Activated CD4-positive, alpha-beta T cell treated with anti-CD3 and anti-CD28 coated beads for 48 hours (primary cell): ENCODE measurements at regions not wholly inside any gene's neighbourhood (a gene's known extent, or its start where the extent isn't known, plus 50 kb on each side); places are given as distances from the start of the nearest gene placed in this dataset.
A peak's percentile ranks its signal among the peaks of the same experiment; 100 is the strongest.
"Not testable (repeated sequence)": the region's sequence is repeated elsewhere in the genome, so short reads cannot be mapped to it uniquely, and the experiment has no call there.

Source experiments
- DNase-seq: peaks from one replicate; pipeline ENCODE4 v3.0.0-alpha.2; 2020

DNA sequence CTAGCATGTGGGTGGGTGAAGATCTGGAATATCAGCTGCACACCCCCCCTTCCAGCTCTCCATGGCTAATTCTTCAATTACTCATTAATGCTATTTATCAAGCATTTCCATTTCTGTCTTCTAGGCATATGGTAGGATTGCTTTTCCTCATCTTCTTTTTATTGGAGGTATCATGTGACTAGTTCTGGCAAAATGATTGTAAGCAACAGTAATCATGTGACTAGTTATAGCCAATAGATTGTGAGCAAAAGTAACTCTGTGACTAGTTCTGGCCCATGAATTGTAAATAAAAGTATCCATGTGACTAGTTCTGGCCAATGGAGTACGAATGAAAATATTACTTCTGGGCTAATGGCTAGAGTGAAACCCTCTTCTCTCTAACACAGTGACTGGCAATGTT is 107.0 kb upstream of the TMEM132E start:
- DNase-seq = no peak

DNA sequence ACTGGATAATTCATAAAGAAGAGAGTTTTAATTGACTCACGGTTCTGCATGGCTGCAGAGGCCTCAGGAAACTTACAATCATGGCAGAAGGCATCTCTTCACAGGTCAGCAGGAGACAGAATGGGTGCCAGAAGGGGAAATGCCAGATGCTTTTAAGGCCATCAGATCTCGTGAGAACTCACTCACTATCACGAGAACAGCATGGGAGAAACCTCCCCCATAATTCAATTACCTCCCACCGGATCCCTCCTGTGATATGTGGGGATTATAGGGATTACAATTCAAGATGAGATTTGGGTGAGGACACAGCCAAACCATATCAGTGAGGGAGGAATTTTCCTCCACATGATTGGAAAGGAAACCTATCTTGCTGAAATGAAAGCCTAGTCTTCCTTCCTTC is 108.1 kb upstream of the TMEM132E start:
- DNase-seq = not testable (repeated sequence)

DNA sequence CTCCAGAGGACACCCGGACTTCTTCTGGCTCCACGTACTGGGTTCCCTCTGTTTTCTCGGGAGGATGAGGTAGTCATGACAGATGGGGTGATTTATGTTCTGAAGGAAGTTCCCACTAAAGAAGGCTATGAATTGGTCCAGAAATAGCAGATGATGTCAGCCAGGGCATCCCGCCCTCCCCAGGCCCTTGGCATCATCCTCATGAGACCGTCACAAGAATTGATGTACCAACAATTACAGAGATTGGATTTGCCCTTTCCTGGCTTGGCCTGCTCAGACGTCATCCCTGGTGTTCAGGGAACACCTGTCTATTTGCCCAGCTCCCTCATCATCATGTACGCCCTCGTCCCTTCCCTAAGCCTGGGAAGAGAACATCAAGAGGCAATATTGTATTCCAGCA is 102.8 kb upstream of the CCL1 start:
- no peak for DNase-seq

DNA sequence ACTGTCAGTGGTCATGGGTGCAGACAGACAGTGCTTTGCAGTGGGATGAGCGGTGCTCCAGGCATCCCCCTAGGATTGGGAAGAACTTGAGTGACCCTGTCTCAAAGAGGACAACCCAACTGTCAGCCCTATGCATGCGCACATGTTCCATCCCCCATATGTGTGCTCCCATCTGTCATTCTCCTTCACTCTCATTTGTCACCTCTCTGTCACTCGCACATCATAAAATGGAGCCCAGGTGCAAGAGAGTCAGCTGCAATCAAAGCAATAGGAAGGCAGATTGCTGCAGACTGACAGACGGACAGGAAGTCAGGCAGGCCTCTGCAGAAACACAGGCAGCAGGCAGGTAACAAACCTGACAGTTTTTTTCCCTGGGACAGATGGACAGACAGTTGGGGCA is 101.8 kb upstream of the CCL1 start:
- DNase-seq = no peak

DNA sequence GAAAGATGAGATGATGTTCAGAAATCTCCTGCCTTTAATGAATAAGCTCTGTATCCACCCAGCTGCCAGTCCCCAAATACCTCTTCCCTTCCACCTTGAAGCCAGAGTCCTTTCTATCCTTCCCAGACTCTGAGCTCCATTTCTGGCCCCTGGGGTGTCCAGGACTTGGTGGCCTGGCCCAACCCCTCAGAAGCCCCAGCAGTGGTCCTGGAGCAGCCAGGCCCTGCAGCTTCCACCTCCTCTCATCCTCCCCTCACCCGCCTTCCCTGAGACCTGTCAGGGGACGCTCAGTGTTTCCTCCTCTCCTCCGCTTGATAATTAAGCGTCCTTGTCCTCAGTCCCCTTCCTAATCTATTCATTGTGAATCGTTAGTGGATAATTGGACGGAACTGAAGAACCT is 95.2 kb upstream of the CCL1 start:
- DNase-seq = no peak

DNA sequence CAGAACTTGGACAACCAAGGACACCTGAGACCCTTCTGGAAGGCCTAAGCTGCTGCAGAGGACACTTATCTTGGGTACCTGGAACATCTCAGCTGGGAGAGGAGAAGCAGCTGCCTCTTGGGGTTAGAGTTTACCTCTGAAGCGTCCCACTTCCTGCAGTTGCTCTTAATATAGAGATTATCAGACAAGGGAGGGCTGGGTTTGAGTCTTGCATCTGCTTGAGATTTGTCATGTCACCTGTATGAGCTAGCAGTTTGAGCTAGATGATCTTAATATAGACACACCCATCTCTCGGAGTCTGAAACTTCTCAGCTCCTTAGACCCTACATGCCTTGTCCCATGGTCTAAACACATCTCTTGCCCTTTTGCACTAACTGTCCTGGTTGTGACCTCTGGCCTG is 93.1 kb upstream of the CCL1 start:
- no peak for DNase-seq

DNA sequence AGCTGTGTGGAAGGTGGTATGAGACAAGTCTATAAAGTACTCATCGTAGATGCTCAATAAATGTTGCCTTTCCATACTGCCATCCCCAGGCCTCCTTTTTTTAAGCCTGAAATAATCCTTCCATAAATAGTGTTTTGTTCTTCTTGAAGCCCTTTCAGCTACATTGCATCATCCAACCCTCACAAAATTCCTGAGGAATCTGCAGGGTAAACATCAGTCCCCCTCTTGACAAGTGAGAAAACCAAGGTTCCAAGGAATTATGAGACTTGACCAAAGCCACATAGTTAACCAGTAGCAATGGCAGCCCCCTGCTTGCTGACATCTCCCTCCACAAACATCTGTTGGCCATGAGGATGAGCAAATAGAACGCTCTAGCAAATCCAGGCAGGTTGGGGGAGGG is 89.7 kb upstream of the CCL1 start:
- no peak for DNase-seq

DNA sequence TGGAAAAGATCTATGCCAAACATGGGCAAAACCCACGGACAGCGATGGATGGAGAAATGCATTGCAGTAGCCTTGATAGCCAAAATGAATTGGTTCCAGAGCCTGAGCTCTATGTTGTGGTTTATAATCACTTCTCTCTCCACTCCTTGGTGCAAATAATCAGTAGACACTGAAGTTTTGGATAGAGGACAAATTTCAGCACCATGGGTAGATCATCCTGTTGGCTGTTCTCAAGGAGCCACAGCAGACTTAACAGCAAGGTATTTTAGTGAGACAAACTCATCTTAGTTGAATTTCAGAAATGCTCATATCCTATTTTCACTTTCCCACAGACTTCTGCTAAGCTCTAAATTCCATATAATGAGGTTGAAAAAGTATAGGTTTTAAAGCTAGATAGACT is 88.3 kb upstream of the CCL1 start:
- no peak for DNase-seq

DNA sequence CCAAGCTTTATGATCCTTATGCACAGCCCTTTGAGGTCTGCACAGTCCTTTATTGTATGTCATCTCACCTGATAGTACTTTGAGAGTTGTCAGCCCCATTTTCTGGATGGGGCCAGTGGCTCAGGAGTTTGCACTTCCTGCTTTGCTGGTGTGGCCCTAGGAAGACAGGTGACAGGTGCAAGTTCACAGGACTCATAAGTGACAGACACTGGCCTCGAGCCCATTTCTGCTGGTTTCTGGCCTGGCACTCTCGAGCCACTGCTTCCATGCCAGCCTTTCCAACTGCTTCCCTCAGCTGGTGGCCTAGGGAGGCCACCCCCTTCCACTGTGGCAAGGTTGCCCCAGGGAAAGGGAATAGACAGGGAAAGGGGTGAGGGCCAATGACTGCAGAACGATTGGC is 84.4 kb upstream of the CCL1 start:
- DNase-seq = no peak

DNA sequence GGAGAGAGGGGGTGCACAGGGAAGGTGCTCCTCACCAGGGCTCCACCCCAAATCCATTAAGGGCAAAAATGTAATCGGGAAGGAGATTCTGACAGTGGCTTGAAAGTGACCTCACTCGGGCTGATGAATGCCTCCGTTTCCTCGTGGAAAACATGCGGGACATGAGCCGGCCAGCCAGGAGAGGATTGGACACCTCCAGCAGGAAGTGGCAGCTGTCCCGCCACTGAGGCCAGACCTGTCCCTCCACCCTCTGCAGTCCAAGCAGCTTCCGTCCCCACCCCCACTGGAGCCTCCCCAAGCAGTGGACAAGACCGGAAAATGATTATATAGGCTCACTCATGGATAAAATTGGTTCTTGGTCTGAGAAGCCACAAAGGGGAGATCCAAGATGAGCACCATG is 82.1 kb upstream of the CCL1 start:
- no peak for DNase-seq

DNA sequence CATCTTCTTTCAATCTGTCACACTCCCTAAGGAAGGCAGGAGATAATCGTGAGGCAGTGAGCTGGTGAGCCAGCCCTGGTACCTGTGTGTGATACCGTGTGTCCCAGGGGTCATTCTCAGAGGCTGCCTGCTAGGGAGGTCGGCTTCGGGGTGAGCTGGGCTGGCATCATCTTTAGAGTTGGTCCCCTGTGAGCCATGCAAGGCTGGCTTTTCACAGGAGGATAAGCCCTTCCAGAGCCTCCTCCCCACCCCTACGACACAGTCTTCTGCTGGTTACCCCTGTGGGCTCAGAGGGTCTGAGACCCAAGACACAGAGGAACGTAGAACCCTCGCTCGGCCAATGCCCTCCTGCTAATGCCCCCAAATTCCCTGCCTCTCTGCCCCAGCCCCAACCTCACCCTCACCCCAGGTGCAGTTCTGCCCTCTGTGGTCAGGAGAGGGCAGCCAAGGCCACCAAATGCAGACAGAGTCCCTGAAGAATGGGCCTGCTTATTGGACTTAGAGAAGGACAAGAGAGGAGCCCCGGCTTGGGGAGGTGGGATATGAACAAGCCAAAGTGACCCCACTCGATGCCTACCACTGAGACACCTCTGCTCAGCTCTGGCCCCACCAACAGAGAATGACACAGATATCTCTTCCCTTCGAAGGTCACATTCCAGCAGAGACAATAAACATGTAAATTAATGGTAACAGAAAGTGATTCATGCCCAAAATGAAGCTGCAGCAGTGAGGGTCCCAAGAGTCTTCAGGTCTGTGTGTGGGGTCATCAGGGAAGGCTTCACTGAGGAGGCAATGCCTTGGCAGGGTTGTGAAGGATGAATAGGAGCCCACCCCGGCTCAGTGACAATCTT is 80.8 kb upstream of the CCL1 start:
- DNase-seq = no peak

DNA sequence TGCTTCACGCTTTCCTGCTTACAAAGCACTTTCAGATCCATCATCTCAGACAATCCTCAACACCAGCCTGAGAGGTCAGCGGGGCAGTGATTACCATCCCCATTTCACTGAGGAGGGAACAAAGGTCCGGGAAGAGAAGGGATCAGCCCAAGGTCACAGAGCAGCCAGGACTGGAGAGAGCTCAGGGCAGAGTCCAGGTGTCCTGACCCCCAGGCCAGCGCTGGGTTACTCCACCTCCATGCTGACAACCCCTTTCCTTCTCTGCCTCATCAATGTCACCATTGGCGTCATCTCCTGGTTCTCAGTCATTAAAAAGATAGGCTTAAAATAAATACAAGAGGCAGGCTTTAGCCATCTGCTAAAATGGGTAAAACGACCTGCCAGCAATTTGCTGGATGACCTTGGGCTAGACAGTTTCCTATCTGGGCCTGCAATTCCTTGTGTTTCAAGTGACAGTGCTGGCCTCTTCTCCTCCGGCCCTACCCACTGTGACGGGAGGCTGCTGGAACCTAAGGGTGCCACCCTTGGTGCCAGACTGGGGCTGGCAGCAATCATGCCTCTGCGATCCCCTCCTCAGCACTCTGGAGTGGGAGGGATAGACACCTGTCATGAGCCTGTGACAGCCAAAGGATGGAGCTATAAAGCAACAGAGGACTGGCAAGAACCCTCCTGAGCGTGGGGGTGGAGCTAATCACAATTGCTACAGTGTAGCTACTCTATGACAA is 79.5 kb upstream of the CCL1 start:
- no peak for DNase-seq

DNA sequence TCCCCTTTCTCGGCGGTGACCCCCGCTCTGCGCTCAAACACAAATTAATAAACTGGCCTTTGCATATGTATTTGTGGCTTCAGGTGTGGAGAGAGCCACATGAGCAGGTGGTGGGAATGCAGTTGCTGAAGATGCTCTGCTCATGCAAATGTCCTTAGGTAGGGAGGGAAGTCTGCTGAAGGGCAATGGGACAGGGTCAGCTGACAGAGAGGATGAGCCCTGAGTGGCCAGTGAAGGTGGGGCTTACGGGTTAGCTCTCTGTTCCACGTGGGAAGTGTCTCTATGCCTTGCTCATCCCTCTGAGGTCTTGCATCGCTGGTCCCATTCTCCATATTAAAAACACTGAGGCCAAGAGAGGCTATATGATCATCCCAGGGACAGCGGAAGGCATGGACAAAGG is 74.2 kb upstream of the CCL1 start:
- no peak for DNase-seq

DNA sequence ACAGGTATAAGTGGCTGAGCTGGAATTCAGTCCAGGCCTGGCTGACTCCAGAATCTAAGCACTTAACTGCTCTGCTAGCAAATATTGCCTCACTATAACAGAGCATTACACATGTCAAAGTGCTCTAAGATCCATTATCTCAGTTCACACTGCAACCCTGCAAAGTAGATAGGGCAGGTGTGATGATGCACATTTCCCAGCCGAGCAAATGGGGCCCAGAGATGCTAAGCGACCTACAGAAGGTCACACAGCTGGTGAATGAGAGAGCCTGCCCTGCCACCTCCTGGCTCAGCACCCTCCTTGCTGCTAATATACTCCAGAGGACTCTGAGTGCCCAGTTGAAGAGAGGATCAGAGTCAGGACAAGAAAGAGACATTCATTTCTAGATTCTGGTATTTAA is 73.6 kb upstream of the CCL1 start:
- no peak for DNase-seq

DNA sequence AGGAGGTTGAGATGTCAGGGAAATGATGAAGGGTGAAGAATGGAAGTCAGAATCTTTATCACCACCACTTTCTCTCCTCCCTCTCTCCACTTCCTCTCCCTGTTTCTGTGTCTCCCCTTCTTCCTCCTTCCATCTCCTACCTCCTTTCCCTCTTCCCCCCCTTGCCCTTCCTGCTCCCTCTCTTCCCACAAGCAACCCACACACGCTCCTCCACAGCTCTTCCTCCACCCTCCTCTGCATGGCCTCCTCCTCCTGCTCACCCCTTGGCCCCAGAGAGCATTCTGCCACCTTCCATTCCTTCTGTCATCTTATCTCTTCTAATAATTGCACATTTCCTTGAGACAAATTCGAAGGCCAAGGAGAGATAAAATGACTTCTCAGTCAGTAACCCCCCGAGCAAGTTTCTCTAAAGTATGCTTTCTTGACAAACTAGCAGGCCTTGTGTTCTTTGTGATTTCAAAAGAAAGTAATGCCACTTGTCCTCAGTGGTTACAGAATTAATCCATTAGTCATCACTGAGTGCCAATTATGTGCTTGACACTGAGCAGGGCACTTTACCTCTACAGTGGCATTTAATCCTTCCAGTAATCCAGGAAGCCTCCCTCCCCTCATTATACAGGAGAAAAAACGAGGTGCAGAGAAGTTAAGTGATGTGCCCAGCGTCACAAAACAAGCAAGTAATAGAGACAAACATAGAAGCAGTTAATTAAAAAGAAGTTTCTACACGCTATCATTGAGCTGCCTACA is 72.3 kb upstream of the CCL1 start:
- no peak for DNase-seq

DNA sequence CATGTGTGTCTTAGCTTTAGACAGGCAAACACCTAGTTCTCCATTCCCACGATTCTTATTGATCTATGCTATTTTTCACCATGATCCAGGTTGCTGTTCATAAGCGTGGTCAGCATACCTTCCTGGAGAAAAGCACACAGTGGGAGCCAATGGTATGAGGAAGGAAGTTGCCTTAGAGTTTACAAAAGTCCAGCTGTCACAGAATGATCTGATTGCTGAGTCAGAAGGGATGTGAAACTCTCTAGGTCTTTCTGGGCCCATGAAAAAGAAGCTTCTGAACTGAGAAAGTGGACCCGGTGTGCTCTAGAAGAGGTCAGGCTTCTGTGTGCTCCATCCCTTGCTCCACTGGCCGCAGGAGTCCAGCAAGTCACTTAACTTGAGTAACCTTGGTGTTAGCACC is 71.0 kb upstream of the CCL1 start:
- no peak for DNase-seq

DNA sequence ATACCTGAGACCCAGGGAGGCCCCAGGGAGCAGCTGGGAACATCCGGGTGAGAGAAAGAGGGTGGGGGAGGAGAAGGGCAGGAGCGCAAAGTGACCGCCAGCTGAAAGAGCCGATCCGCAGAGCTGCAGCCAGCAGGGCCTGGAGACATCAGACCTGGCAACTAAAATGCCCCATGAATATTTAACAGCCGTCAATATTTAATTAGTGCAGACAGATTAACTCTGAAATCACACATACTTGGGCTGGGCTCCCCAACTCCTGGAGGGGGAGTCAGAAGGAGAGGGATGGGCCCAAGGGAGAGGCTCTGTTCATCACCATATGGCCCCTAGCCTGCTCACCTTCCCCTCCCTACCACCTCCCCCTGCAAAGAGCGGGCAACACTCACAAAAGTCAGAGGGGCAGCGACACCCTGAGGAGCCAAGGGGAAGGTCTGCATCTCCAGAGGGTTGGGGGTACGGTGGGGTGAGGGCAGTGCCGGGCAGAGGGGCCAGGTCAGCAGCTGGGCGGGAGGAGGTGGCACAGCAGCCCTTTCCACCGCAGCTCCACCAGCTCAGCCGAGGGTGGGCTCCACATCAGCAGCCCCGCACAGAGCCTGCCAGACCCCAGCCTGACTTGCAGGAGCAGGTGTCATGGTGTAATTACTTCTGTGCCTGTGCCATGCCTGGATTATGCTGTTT is 61.9 kb upstream of the CCL1 start:
- DNase-seq = no peak

DNA sequence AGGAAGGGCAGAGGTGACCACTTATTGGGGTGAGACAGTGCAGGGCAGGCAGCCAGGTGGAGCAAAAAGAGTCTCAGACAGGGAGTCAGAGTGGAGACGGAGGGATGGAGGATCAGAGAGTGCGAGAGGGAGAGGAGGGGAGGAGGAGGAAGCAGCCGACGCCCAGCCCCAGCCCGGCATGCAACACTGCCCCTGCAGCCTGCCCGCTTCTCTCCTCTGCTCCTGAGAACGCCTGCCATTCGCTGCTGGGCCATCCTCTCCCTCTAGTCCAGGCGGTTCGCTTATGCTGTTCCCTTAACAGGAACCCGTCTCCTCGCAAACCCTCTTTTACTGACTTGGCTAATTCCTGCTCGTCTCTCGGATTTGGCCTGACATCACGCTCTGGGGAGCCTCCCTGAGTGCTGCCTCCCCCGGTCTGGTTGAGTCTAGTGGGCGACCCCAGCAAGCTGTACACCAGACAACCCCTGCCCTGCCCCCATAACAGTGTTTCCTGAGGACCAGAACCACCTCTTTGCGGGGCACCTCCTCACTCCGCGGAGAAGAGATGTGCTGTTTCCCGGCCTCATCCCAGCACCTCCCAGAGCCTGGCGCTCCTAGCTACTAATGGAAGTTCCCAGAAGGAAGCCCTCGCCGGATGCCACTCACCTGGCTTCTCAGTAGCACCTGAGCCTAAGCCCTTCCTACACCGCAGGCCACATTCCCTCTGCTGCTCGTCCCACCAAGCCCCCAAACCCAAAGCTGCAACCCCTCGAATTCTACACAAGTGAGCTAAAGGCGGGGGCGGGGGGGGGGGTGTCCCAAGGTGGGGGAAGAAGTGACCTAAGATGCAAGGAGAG is 61.2 kb upstream of the CCL1 start:
- DNase-seq = no peak

DNA sequence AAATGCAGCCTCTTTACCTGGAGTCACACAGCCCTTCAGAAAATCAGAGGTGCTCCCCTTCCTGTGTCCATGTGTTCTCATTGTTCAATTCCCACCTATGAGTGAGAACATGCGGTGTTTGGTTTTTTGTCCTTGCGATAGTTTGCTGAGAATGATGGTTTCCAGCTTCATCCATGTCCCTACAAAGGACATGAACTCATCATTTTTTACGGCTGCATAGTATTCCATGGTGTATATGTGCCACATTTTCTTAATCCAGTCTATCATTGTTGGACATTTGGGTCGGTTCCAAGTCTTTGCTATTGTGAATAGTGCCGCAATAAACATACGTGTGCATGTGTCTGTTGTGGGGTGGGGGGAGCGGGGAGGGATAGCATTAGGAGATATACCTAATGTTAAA is 60.3 kb upstream of the CCL1 start:
- not testable (repeated sequence) for DNase-seq

DNA sequence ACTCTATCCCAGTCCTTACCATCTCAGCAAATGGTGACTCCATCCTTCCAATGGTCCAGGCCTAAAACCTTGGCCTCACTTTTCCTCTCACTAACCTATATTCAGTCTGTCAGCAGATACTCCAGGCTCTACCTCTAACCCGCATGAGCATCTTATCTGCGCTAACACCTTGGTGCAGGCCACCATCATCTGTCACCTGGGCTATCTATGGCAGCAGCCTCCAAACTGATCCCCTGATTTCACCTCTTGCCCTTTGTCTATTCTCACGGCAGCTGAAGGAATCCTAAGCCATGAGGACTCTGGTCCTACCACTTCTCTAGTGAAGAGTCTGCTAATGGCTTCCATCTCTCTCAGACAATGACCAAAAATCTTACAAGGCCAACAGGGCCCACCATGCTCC is 57.9 kb upstream of the CCL1 start:
- no peak for DNase-seq

DNA sequence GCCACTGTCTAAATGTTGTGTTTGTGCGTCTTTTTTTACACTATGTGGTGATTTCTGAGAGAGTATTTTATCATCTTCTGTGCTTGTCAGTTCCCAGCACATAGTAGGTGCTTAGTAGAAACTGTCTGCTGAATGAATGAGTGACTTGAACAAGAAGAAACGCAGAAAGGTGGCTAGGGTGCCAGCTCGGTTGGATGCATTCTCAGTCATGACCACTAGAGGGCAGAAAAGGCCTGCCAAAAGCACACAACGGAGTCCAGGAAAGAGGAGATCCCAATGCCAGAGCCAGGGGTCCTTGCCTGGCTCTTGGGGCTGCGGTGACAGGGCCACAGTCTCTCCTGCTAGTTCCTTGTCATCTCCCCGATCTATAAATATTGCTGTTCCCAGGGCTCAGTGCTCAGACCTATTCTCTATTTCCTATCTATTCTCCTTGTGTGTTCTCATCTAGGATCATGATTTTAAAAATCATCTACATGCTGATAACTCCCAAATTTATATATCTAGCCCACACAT is 57.3 kb upstream of the CCL1 start:
- DNase-seq = peak; percentile 73

DNA sequence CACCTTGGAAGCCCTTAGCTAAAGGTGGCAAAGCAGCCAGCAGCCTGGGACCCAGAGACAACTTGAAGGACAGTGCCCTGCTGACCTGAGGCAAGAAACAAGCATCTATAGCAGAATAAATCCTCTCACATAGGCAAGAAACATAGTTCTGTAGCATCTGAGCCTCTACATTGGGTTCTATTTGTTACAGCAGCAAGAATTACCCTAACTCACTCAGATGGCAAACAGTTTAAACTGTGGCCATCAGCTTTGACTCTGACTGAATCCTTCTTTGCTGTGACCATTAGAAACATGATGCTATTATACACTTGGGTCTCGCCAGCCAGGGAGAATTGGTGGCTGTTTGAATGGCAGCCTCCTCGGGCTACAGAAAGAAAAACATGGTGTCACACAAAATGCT is 53.1 kb upstream of the CCL1 start:
- DNase-seq = no peak
